Endothelial cell of umbilical vein (primary cell): ENCODE measurements at regions not wholly inside any gene's neighbourhood (a gene's known extent, or its start where the extent isn't known, plus 50 kb on each side); places are given as distances from the start of the nearest gene placed in this dataset.

Experiments
- BruUV-seq: library from RNA; stranded (reverse); fragments of 400-500 nt; replicated peaks from 2 replicates; lab custom pipeline; 2021; lab: Mats Ljungman, UMichigan
- CTCF ChIA-PET: fragments of 300-600, 350-600 bp; sonication (Branson Sonifier 250); formaldehyde crosslinking; loops from one replicate; lab custom pipeline; 2021; ENCODE audit warnings: antibody characterized with exemption, inconsistent platforms; lab: Charles Lee
- POLR2A ChIA-PET: fragments of 300-600, 350-600 bp; sonication (Branson Sonifier 250); formaldehyde crosslinking; loops from one replicate; lab custom pipeline; 2021; ENCODE audit warnings: antibody characterized with exemption, inconsistent platforms; lab: Charles Lee
- DNase-seq: peaks from one replicate; pipeline ENCODE4 v3.0.0-alpha.2; 2011; ENCODE audit warnings: low read depth, low spot score
- FAIRE-seq: peaks from 2 replicates; lab custom pipeline; 2011; peaks lifted over from hg19 to GRCh38; lab: Jason Lieb, UNC
- H2AFZ ChIP-seq: 2 replicates; pipeline ENCODE4 v1.6.0; 2012; ENCODE audit warnings: low read depth, low read length, control low read depth, inconsistent platforms
- H3K27ac ChIP-seq: 2 replicates; pipeline ENCODE4 v1.5.1; 2011; ENCODE audit warnings: low read depth, mild to moderate bottlenecking, control low read depth, low read length, moderate library complexity; ENCODE audit not compliant: insufficient read depth
- H3K27me3 ChIP-seq, 2 experiments: 2 replicates each; pipeline versions ENCODE4 v1.6.0 to v1.6.1; 2011; ENCODE audit warnings: low read length in 2 of 2, mixed read lengths in 1 of 2; ENCODE audit not compliant: control insufficient read depth in 2 of 2, insufficient read depth in 2 of 2
- H3K36me3 ChIP-seq, 2 experiments: 2 replicates in 1 of 2; 3 replicates in 1 of 2; pipeline ENCODE4 v1.5.1; 2011; ENCODE audit warnings: low read length in 2 of 2, mild to moderate bottlenecking in 1 of 2, moderate library complexity in 1 of 2; ENCODE audit not compliant: control insufficient read depth in 2 of 2, insufficient read depth in 2 of 2; ENCODE audit errors: extremely low read depth in 1 of 2
- H3K4me1 ChIP-seq: 3 replicates; pipeline ENCODE4 v1.5.1; 2011; ENCODE audit warnings: mild to moderate bottlenecking, low read length; ENCODE audit not compliant: control insufficient read depth, insufficient read depth; ENCODE audit errors: extremely low read depth
- H3K4me2 ChIP-seq: 2 replicates; pipeline ENCODE4 v1.6.1; 2011; ENCODE audit warnings: low read length, control low read depth, mixed read lengths; ENCODE audit not compliant: insufficient read depth
- H3K4me3 ChIP-seq, 3 experiments: fragments of 200-600 bp in 1 of 3; sonication (generic), shearing (Covaris generic) in 1 of 3; replicated peaks in 1 of 3; 2 replicates each; pipeline ENCODE4 v1.5.1; 2011 to 2016; ENCODE audit warnings: control low read depth in 3 of 3, low read length in 3 of 3, mild to moderate bottlenecking in 2 of 3, inconsistent platforms in 1 of 3, low read depth in 1 of 3, moderate library complexity in 1 of 3; ENCODE audit not compliant: insufficient read depth in 1 of 3
- H3K79me2 ChIP-seq: 2 replicates; pipeline ENCODE4 v1.6.0; 2012; ENCODE audit warnings: low read length, inconsistent platforms; ENCODE audit not compliant: control insufficient read depth, insufficient read depth
- H3K9ac ChIP-seq: replicated peaks from 2 replicates; pipeline ENCODE3; 2011; ENCODE audit warnings: low read length, control low read depth; ENCODE audit not compliant: insufficient read depth; ENCODE audit errors: extremely low read depth
- H3K9me1 ChIP-seq: replicated peaks from 3 replicates; pipeline ENCODE4 v1.6.0; 2011; ENCODE audit warnings: mild to moderate bottlenecking, low read length; ENCODE audit not compliant: control insufficient read depth, insufficient read depth; ENCODE audit errors: extremely low read depth
- H3K9me3 ChIP-seq: replicated peaks from 2 replicates; pipeline ENCODE4 v1.5.1; 2012; ENCODE audit warnings: low read length, inconsistent platforms; ENCODE audit not compliant: control insufficient read depth, insufficient read depth
- H4K20me1 ChIP-seq: replicated peaks from 2 replicates; pipeline ENCODE3; 2011; ENCODE audit warnings: mild to moderate bottlenecking, low read length; ENCODE audit not compliant: control insufficient read depth, insufficient read depth; ENCODE audit errors: extremely low read depth
- EZH2 ChIP-seq: IDR thresholded peaks from 2 replicates; pipeline ENCODE4 v1.6.1; 2012; ENCODE audit warnings: borderline replicate concordance, low read depth, mild to moderate bottlenecking, moderate library complexity, low read length, inconsistent platforms; ENCODE audit not compliant: severe bottlenecking
- FOS ChIP-seq: IDR thresholded peaks from 2 replicates; pipeline ENCODE4 v1.6.1; 2011; ENCODE audit warnings: mild to moderate bottlenecking, low read length, moderate library complexity, borderline replicate concordance; ENCODE audit not compliant: insufficient read depth
- GATA2 ChIP-seq: IDR thresholded peaks from 2 replicates; pipeline ENCODE4 v1.7.0; 2011; ENCODE audit warnings: low read depth, mild to moderate bottlenecking, moderate library complexity, mixed read lengths, low read length; ENCODE audit not compliant: insufficient read length, insufficient read depth
- JUN ChIP-seq: IDR thresholded peaks from 2 replicates; pipeline ENCODE4 v1.6.1; 2011; ENCODE audit warnings: borderline replicate concordance, low read depth; ENCODE audit not compliant: insufficient read length, insufficient read depth
- MAX ChIP-seq: IDR thresholded peaks from 2 replicates; pipeline ENCODE4 v1.6.1; 2011; ENCODE audit not compliant: insufficient read depth, insufficient read length
- MYC ChIP-seq: IDR thresholded peaks from one replicate; pipeline ENCODE4 v1.6.1; 2011; ENCODE audit warnings: mild to moderate bottlenecking, low read depth, low read length
- POLR2A ChIP-seq: IDR thresholded peaks from 2 replicates; pipeline ENCODE4 v1.6.1; 2012; ENCODE audit warnings: low read depth, mild to moderate bottlenecking, control low read depth, low read length
- POLR2AphosphoS5 ChIP-seq: IDR thresholded peaks from 2 replicates; pipeline ENCODE4 v1.6.1; 2012; ENCODE audit warnings: low read depth, mild to moderate bottlenecking, control low read depth, low read length, moderate library complexity; ENCODE audit not compliant: insufficient read depth
- dilution Hi-C: fragments of 300-500 bp; cut with MboI; formaldehyde crosslinking; loops from one replicate; pipeline ENCODE4 v1.15.0; 2019; ENCODE audit warnings: low sequenced_read_pairs; ENCODE audit not compliant: extremely low pct_ligation_motif_present
- intact Hi-C: fragments of 100-400 bp; cut with micrococcal nuclease; formaldehyde crosslinking; loops from one replicate; pipeline ENCODE4 v1.10.0; 2022
- TF ChIP-seq, protein P1 (sequence below), 2 donors: IDR thresholded peaks; 1 replicate in 1 of 2; 2 replicates in 1 of 2; pipeline ENCODE4 v1.5.1; 2011; ENCODE audit warnings: low read length in 2 of 2, mild to moderate bottlenecking in 2 of 2, moderate library complexity in 2 of 2, control low read depth in 1 of 2, inconsistent platforms in 1 of 2, low read depth in 1 of 2; ENCODE audit not compliant: insufficient read depth in 1 of 2; ENCODE audit errors: extremely low read depth in 1 of 2

- H3K36me3 ChIP-seq = no peaks in the 10 kb centered on the region
- TF ChIP-seq GATA2 (no peak), POLR2AphosphoS5 (peak; percentile 48), EZH2 (no peak), POLR2A (peak; percentile 57)
- H2AFZ ChIP-seq = peak overlapping the region; percentile 56
- CTCF ChIA-PET = interaction anchor here (0.9 to 2.9 kb wide), 3 partner anchors 14 to 937 kb away, joined by 3 to 12 read pairs (median 4); partner anchors contain the start of gene SC5D
- TSS peak; percentile 72 for BruUV-seq
- H3K9ac ChIP-seq = peak overlapping the region; percentile 64
- H3K9me3 ChIP-seq = no peaks in the 10 kb centered on the region
- H3K9me1 ChIP-seq = no peaks in the 10 kb centered on the region
- no peaks in the 10 kb centered on the region for H3K79me2 ChIP-seq
- peaks cover 23% of the 10 kb centered on the region for H3K4me1 ChIP-seq
- H3K4me3 ChIP-seq = peak overlapping the region in 2 of 3 experiments; percentile 2 to 43
- peak overlapping the region; percentile 76 for H3K4me2 ChIP-seq
- peak; percentile 95 for FAIRE-seq
- dilution Hi-C loops = no loop called here
- H4K20me1 ChIP-seq = no peaks in the 10 kb centered on the region
- H3K27ac ChIP-seq = peak overlapping the region; percentile 88
- POLR2A ChIA-PET = interaction anchor here (0.5 kb wide), 1 partner anchor 76 kb away, joined by 5 read pairs; no protein-coding TSS in a partner anchor
- peak; percentile 89 for DNase-seq
- intact Hi-C loops = loop anchor here (1.0 to 5.0 kb wide), 10 partner anchors 13 to 937 kb away; partner anchors contain the start of gene SC5D
- H3K27me3 ChIP-seq = no peaks in the 10 kb centered on the region
Observed at GRCh38 chr11:122229481-122230384, 113.7 kb upstream of the BLID start.

- Histone ChIP-seq H3K27me3 (no peaks in the 10 kb centered on the region), H3K4me1 (peaks cover 23% of the 10 kb centered on the region), H4K20me1 (no peaks in the 10 kb centered on the region), H3K9me3 (no peaks in the 10 kb centered on the region), H3K36me3 (no peaks in the 10 kb centered on the region), H3K27ac (peak overlapping the region; percentile 88), H3K4me3 (no peak overlapping the region), H2AFZ (peak overlapping the region; percentile 56), H3K9ac (peak overlapping the region; percentile 64), H3K9me1 (no peaks in the 10 kb centered on the region), H3K79me2 (no peaks in the 10 kb centered on the region), H3K4me2 (peak overlapping the region; percentile 76)
- DNase-seq (no peak), FAIRE-seq (no peak)
- no TSS peak for BruUV-seq
- dilution Hi-C loops = no loop called here
- TF ChIP-seq POLR2A (no peak), MYC (no peak), GATA2 (no peak), EZH2 (no peak), MAX (no peak), POLR2AphosphoS5 (no peak), FOS (no peak), JUN (no peak)
- TF ChIP-seq, protein P1, sequence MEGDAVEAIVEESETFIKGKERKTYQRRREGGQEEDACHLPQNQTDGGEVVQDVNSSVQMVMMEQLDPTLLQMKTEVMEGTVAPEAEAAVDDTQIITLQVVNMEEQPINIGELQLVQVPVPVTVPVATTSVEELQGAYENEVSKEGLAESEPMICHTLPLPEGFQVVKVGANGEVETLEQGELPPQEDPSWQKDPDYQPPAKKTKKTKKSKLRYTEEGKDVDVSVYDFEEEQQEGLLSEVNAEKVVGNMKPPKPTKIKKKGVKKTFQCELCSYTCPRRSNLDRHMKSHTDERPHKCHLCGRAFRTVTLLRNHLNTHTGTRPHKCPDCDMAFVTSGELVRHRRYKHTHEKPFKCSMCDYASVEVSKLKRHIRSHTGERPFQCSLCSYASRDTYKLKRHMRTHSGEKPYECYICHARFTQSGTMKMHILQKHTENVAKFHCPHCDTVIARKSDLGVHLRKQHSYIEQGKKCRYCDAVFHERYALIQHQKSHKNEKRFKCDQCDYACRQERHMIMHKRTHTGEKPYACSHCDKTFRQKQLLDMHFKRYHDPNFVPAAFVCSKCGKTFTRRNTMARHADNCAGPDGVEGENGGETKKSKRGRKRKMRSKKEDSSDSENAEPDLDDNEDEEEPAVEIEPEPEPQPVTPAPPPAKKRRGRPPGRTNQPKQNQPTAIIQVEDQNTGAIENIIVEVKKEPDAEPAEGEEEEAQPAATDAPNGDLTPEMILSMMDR (IDR thresholded peaks at IDR 0.05; ENCODE audit: extremely low read depth in 1 of 2, insufficient read depth in 1 of 2, low read depth in 1 of 2, low read length in 2 of 2) = no peak
- intact Hi-C loops = loop anchor here (1.0 to 5.0 kb wide), 10 partner anchors 13 to 937 kb away; partner anchors contain the start of gene SC5D
- POLR2A ChIA-PET = interaction anchor here (0.5 to 0.6 kb wide), 2 partner anchors 20 to 75 kb away, joined by 3 to 5 read pairs; no protein-coding TSS in a partner anchor
- CTCF ChIA-PET = interaction anchor here (0.9 to 2.9 kb wide), 3 partner anchors 13 to 937 kb away, joined by 3 to 12 read pairs (median 4); partner anchors contain the start of gene SC5D
Observed at GRCh38 chr11:122229078-122229477, 113.1 kb upstream of the BLID start.
